ENCODE measurements at regions not wholly inside any gene's neighbourhood (a gene's known extent, or its start where the extent isn't known, plus 50 kb on each side); places are given as distances from the start of the nearest gene placed in this dataset.
"Not testable (repeated sequence)": the region's sequence is repeated elsewhere in the genome, so short reads cannot be mapped to it uniquely, and the experiment has no call there.

DNA sequence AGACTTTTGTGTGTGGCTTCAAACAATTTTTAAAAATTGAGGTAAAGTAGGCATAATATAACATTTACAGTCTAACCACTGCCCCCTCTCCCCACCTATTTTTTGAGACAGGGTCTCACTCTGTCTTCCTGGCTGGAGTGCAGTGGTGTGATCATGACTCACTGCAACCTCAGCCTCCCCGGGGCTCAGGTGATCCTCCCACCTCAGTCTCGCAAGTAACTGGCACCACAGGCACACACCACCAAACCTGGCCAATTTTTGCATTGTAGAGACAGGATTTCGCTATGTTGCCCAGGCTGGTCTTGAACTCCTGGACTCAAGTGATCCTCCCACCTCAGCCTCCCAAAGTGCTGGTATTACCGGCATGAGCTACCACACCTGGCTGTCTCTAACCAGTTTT lies 161.8 kb downstream of the GOSR1 start:
- not testable (repeated sequence) for DNase-seq (ENCODE audit: low read depth)

DNA sequence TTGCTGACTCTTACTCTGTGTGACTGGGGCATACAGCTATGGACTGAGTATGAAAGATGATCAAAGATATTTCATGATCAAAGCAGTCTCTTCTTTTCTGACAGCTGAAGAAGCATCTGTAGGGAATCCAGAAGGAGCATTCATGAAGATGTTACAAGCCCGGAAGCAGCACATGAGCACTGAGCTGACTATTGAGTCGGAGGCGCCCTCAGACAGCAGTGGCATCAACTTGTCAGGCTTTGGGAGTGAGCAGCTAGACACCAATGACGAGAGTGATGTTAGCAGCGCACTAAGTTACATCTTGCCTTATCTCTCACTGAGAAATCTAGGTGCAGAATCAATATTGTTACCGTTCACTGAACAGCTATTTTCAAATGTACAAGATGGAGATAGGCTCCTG lies 154.4 kb downstream of the GOSR1 start:
- DNase-seq (ENCODE audit: low read depth), result not testable (repeated sequence)

DNA sequence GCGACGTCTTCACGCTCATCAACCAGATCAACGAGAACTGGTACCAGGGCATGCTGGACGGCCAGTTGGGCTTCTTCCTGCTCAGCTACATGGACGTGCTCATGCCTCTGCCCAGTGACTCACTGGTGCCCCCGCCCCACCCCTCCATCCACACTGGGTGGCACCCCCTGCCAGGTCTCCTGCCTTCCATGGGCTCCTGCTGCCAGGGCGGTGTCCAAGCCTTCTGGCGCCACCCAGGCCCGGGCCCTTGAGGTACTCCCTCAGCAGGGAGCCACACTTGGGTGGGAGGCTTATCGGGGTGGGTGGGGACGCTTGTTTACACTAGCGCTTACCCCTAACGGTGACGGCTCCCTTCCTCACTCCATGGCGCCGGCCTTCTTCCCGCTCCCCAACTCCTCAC lies 148.2 kb downstream of the GOSR1 start:
- not testable (repeated sequence) for DNase-seq (ENCODE audit: low read depth)

DNA sequence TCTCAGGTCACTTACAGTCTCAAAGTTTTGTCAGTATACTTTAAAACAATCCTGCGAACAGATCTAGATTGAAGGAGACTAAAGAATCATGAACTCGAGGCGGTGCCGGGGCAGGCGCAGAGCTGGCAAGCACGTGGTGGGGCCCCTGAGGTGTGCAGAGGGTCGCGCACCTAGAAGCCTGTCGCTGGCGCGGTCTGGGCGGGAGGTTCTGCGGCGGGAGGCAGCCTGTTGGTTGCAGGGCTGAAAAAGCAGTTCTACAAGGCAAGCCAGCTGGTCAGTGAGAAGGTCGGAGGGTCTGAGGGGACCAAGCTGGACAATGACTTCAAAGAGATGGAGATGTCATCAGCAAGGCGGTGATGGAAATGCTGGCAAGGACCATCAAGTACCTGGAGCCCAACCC lies 147.0 kb downstream of the GOSR1 start:
- DNase-seq (ENCODE audit: low read depth), result not testable (repeated sequence)

DNA sequence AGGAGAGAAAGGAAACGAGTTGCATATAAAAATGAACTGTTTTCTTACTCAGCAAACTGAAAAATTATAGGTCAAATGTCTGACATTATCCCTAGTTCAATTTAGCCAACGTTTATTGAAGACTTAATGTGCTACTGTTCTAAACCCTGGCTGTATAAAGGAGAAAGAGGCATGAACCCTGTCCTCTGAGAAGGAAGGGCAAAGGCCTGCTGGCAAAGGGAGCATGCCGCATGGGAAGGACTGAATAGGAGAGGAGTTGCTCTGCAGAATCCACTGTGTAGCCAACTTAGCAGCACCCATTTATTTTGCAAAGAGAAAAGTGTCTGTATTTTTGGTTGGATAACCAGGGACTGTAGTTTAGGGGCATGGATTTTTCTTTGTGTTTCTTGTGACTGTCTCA lies 132.5 kb downstream of the GOSR1 start:
- not testable (repeated sequence) for DNase-seq (ENCODE audit: low read depth)

DNA sequence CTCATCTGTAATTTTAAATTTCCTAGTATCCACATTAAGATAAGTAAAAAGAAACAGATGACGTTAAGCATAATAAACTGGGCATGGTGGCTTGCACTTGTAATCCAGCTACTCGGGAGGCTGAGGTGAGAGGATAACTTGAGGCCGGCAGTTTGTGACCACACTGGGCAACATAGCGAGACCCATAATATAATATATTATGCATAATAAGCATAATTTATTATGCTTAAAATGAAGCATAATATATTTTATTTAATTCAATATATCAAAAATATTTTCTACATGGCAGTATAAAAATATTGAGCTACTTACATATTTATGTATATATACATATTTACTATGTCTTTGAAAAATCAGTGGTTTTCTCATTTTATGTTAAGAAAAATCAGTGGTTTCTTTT lies 128.3 kb downstream of the GOSR1 start:
- DNase-seq (ENCODE audit: low read depth), result no peak

DNA sequence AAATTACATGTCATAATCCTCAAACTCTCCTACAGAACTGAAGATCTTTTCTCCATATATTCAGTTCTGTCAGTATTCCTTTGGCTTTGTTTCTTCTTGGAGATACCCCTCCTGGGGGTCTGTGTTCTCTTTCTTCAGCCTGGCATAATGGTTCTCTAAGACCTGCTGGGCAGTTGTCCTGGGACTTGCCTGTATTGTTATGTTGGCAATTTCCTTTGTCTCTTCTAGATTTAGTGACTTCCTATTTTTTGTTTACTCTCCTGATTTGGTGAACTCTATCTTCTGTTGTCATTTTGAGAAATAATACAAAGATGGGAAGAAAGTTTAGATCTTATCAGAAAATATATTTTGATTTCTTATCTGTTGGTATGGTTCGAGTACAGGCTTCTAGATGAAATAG lies 127.8 kb downstream of the GOSR1 start:
- no peak for DNase-seq (ENCODE audit: low read depth)

DNA sequence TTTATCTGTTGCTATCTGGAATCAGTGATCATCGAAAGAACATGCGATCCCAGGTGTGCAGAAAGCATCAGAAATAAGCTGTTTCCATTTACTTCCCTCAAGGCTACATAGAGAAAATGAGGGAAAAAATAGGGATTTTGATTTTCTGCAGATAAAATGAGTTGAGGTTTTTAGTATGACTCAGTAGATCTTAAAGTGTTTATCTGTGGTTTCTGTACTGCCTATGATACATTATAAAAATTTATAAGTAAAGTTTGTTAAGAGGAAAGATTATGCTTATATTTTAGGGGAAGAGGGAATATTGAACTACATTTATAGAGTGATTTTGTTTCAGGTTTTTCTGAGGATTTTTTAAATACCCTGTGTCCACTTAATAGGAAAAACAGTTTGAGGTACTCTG lies 125.2 kb downstream of the GOSR1 start:
- DNase-seq (ENCODE audit: low read depth), result not testable (repeated sequence)

DNA sequence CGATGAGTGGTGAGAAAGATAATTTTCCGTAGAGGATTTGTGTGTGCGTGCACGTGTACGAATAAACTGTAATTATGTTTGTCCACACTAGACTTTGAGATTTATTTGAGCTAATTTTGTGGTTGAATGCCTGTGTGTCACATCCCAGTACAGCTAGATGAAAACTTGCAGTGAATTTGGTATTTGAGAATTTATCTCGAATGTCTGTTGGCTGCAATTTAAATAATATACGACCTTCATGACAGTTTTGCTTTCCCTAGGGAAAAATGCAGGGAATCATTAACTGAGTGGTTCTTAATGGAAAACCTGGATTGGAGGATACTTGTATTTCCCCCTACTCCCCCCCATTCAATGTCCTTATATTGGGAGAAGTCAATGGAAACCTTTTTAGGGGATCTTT lies 124.8 kb downstream of the GOSR1 start:
- DNase-seq (ENCODE audit: low read depth), result not testable (repeated sequence)

DNA sequence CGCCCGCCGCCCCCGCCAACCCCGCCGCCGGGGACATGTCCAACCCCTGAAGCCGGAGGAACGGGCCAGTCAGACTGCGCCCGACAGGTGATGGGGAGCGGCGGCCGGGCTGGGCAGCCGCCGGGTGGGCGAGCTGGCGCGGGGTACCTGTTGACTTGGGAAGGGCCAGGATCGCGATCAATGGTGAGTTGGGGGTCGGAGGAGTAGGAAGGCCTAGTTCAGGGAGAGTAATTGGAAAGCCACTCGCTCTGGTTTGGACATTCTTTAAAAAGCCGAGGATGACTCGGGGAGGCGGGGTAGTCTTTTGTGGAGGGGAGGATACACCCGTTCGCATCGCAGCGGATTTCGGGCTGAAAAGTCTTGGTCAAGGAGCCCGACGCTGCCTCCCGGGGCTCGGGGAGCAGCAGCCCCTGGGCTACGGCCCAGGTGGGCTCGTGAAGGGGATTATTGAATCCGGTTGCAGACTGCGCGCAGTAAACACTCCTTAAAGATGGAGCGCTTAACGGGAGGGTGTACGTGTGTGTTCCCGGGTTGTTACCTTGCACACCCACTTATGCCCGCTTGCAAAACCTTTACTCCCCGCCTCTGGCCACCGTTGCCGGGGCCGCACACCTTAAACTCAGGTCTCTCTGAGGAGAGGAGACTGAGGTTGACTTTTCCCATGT lies 123.8 kb downstream of the GOSR1 start:
- DNase-seq (ENCODE audit: low read depth), result peak; percentile 0

DNA sequence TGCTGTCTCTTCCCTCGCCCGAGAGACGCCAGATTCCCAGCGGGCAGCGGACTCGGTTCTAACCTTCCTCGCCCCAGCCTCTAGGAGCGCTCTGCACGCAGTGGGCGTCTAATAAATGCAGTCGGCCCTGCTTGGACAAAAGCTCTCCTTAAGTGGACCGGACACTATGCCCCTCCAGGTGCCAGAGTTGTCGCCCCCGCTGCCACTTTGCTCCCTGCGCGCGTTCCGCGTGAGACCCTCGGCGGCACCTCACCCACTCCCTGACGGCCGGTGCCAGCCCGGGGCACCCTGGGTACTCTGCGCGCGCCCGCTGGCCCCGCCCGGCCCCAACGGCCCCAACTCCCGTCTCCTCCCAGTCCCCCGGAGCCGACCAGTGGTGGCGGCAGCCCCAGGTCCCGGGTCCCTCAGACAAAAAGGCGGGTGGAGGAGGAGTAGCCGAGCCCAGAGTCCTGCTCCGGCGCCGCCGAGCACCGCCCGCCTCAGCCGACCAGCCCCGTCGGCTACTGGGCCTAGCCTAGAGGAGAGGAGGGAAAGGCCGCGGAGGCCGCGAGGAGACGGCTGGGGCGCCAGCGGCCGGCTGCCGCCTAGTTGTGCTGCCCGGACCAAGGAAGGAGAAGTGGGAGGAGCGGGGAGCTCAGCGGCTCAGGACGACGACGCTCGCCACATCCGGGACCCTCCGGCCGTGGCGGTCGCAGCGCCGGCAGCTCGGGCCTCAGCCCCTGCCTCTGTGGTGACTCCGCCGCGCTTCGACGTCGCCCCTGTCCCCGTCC lies 123.0 kb downstream of the GOSR1 start:
- peak; percentile 36 for DNase-seq (ENCODE audit: low read depth)

DNA sequence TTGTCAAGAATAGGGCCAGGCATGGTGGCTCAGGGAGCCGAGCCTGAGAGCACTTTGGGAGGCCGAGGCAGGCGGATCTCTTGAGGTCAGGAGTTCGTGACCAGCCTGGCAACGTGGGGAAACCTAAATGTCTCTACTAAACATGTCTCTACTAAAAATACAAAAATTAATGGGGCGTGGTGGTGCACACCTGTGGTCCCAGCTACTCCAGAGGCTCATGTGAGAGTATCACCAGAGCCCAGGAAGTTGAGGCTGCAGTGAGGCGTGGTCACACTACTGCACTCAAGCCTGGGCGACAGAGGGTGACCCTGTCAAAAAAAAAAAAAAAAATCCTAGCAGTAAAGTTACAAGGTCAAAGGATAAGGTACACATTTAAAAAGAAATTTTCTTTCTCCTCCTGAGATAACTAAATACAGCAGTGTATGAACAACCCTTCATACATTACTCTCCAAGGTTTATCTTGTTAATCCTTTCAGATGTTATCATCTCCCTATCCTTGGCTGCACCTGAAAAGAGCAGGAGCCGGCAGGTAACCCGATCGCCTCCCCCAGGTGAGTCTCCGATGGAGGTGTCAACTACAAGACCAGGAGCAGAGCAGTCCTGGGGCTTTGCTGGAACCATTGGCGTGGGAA lies 122.3 kb downstream of the GOSR1 start:
- DNase-seq (ENCODE audit: low read depth), result no peak

DNA sequence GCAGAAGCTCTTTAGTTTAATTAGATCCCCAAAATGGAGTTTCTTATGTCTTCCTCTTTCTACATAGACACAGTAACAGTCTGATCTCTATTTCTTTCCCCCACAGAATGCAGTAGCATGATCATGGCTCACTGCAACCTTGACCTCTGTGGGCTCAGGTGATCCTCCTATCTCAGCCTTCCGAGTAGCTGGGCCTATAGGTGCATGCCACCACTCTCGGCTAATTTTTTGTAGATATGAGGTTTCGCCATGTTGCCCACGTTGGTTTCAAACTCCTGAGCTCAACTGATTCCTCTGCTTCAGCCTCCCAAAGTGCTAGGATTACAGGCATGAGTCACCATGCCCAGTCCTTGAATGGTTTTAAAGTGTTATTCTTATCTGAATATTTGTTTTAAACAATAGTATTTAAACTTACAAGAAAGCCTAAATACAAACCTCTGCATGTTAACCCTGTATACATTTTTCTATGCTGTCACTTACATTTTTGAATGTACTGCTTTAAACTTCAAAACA lies 120.6 kb downstream of the GOSR1 start:
- DNase-seq (ENCODE audit: low read depth), result no peak

DNA sequence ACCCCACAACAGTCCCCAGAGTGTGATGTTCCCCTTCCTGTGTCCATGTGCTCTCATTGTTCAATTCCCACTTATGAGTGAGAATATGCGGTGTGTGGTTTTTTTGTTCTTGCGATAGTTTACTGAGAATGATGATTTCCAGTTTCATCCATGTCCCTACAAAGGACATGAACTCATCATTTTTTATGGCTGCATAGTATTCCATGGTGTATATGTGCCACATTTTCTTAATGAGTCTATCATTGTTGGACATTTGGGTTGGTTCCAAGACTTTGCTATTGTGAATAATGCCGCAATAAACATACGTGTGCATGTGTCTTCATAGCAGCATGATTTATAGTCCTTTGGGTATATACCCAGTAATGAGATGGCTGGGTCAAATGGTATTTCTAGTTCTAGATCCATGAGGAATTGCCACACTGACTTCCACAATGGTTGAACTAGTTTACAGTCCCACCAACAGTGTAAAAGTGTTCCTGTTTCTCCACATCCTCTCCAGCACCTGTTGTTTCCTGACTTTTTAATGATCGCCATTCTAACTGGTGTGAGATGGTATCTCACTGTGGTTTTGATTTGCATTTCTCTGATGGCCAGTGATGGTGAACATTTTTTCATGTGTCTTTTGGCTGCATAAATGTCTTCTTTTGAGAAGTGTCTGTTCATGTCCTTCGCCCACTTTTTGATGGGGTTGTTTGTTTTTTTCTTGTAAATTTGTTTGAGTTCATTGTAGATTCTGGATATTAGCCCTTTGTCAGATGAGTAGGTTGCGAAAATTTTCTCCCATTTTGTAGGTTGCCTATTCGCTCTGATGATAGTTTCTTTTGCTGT lies 120.0 kb downstream of the GOSR1 start:
- DNase-seq (ENCODE audit: low read depth), result not testable (repeated sequence)

DNA sequence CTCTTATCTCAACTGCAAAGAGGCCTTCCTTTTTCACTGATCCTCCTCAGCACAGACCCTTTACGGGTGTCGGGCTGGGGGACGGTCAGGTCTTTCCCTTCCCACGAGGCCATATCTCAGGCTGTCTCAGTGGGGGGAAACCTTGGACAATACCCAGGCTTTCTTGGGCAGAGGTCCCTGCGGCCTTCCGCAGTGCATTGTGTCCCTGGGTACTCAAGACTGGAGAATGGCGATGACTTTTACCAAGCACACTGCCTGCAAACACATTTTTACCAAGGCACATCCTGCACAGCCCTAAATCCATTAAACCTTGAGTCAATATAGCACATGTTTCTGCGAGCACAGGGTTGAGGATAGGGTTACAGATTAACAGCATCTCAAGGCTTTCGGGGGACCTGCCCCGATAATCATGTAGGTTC lies 117.8 kb downstream of the GOSR1 start:
- not testable (repeated sequence) for DNase-seq (ENCODE audit: low read depth)

DNA sequence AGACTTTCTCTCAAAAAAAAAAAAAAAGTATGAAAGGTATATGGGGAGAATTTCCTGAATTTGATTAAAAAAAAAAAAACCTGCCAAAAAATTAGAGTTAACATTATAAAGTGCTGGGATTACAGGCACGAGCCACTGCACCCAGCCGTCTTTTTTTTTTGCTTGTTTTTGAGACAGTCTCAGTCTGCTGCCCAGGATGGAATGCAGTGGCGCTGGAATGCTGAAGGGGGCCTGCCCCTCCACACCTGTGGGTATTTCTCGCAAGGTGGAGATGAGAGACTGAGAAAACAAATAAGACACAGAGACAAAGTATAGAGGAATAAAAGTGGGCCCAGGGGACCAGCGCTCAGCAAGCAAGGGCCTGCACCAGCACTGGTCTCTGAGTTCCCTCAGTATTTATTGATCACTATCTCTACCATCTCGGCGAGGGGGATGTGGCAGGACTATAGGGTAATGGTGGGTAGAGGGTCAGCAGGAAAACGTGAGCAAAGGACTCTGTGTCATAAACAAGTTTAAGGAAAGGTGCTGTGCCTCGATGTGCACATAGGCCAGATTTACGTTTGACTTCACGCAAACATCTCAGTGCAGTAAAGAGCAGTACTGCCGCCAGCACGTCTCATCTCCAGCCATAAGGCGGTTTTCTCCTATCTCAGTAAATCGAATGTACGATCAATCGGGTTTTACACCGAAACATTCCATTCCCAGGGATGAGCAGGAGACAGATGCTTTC lies 117.2 kb downstream of the GOSR1 start:
- DNase-seq (ENCODE audit: low read depth), result no peak

DNA sequence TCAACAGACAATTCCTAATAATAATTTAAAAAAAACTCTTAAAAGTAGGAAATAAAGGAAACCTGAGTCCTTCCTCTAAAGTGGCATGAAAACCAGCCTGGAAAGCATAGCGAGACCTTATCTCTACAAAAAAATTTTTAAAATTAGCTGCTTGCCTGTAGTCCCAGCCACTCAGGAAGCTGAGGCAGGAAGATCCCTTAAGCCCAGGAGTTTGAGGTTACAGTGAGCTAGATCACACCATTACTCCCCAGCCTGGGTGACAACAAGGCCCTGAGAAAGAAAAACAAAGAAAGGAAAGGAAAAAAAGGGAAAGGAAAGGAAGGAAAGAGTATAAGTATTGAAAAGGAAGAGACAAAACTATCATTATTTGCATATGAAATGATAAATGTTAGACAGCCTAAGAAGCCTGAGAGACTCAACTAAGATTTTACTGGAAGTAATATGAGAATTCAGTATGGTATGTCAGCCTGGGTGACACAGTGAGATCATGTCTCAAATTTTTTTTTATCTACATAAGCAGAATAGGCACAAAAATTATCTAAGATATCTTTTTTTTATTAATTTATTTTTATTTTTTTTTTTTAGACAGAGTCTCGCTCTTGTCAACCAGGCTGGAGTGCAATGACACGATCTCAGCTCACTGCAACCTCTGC lies 113.0 kb downstream of the GOSR1 start:
- DNase-seq (ENCODE audit: low read depth), result no peak

DNA sequence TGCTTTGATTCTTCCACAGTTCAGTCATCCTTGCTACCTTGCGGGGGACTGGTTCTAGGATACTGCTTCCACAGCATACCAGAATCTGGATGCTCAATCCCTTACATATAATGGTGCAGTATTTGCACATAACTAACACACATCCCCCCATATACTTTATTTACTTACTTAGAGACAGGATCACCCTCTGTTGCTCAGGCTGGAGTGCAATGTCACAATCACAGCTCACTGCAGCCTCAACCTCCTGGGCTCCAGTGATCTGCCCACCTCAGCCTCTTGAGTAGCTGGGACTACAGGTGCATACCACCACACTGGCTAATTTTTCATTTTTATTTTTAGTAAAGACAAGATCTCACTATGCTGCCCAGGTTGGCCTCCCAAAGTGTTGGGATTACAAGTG lies 112.2 kb downstream of the GOSR1 start:
- DNase-seq (ENCODE audit: low read depth), result no peak

DNA sequence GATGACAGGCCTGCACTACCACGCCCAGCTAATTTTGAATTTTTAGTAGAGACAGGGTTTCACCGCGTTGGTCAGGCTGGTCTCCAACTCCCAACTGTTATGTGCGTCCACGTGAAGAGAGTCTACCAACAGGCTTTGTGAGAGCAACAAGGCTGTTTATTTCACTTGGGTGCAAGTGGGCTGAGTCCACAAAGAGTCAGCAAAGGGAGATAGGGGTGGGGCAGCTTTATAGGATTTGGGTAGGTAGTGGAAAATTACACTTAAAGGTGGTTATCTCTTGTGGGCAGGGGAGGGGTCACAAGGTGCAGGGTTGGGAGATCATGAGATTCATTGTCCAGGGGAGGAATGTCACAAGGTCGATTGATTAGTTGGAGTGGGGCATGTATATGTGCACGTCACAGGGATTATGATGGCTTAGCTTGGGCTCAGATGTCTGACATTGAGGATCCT lies 111.6 kb downstream of the GOSR1 start:
- DNase-seq (ENCODE audit: low read depth), result no peak

DNA sequence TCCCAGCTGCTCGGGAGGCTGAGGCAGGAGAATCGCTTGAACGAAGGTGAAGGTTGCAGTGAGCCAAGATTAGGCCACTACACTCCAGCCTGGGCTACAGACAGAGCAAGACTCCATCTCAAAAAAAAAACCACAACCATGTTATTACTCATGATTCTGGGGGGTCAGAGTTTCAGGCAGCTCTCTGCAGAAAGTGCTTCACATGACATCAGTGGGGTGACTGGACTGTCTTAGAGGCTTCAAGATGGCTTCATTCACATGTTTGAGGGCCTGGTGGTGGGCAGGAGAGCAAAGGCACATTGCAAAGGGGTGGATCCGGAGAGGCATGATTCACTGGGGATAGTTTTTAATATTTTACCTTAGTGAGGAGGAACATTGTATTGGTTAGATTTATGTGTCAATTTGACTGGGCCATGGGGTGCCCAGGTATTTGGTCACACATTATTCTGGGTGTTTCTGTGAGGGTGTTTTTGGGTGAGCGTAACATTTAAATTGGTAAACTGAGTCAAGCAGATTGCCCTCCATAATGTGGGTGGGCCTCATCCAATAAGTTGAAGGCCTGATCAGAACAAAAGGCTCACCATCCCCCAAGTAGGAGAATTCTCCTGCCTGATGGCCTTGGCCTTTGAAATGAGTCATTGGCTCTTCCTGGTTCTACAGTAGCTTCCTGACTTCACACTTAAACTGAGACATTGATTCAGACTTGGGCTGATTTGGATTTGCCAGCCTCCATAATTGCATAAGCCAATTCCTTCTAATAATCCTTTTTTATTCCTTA lies 109.8 kb downstream of the GOSR1 start:
- no peak for DNase-seq (ENCODE audit: low read depth)
